RCC 7860 (cell line): ENCODE measurements at regions not wholly inside any gene's neighbourhood (a gene's known extent, or its start where the extent isn't known, plus 50 kb on each side); places are given as distances from the start of the nearest gene placed in this dataset.
"Not testable (repeated sequence)": the region's sequence is repeated elsewhere in the genome, so short reads cannot be mapped to it uniquely, and the experiment has no call there.

ENCODE experiments used
- DNase-seq: peaks from one replicate; pipeline ENCODE4 v3.0.0-alpha.2; 2015; ENCODE audit warnings: low spot score
- FAIRE-seq: peaks from 2 replicates; lab custom pipeline; 2012; peaks lifted over from hg19 to GRCh38; lab: Jason Lieb, UNC

DNA sequence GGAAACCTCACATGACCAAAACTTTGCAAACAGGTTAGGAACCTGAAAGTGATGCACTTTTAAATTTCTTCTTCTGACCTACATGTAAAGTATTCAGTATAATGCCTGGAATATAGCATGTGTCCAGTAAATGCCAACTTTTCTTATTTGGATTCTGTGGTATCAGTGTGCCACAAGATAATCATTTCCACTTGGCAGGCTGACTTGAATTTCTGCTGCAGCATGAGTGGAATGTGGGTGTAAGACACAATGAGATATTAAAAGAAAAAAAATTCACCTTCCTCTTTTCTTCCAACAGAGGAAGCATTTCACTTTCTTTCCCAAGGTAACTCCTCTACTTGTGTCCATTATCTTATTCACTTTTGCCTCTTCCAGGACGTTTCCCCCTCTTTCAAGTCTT, 141.9 kb upstream of the PRKD1 start:
- DNase-seq = no peak
- FAIRE-seq = no peak

DNA sequence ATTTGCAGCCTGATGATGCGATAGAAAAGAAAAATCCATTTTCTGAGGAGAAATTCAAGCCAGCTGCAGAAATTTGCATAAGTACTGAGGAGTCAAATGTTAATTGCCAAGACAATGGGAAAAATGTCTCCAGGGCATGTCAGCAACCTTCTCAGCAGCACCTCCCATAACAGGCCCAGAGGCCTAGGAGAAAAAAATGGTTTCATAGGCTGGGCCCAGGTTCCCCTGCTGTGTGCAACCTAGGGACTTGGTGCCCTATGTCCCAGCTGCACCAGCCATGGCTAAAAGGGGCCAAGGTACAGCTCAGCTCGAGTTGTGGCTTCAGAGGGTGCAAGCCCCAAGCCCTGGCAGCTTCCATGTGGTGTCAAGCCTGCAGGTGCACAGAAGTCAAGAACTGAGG, 144.8 kb upstream of the PRKD1 start:
- FAIRE-seq, DNase-seq: not testable (repeated sequence)

DNA sequence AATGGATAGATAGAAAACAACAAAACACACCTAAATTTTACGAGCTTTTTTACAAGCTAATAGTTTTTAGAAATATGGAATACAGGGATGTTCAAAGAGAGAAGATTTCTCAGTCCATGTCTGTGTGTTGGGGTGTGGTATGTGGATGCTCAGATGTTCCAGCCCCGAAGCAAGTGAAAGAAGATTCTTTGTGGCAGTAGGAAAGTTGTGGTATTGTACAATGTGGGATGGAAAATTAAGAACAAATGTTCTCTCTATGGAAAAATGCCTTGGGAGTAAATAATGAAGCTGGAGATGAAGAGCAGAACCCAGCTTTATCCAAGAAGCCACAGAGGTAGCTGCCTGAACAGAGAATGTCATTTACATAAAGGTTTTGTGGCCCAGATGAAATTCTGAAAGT, 150.3 kb upstream of the PRKD1 start:
- no peak for DNase-seq
- FAIRE-seq = no peak

DNA sequence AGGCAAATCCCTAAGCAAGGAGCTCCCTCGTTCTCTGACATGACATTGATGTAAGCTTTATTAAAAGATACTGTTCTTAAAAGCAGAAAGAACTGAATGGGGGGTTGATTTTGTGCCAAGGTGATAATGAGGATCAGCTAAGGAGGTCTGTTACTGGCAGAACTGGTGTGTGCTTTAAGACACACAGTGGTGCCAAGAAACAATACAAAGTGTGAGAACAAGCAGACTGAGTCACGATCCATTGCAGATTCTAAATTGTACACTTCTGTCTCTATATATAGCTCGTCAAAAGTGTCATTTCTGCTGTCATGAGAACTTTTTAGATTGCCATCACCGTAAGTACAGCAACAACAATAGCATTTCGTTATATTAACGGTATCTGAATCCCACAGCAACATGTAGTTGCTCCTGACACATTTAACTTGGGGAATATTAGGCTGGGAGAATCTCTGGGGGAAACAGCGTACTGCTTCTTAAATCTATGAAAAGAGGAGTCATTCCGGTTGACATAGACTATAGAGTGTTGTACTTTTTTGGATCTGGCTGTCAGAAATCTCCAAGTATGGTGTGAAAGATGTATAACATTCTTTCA, 151.3 kb upstream of the PRKD1 start:
- FAIRE-seq (no peak), DNase-seq (no peak)

DNA sequence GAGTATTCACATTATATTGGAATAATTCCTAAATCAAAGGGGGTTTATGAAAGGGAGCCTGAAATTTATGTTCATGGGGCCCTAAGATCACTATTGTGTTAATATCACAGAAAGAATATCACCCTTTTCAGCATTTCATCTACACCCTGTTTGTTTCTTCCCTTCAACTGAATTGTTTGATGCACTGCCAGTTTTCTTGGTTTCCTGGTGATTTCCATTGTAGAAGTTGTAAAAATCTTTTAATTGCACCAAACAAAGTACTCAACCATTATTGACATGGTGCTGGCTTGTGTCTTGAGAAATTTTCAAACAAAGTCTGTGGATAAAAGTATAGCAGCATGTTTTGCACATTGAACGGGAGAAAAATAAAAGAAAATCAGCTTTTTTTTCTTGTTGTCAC, 154.8 kb upstream of the PRKD1 start:
- DNase-seq (no peak), FAIRE-seq (no peak)

DNA sequence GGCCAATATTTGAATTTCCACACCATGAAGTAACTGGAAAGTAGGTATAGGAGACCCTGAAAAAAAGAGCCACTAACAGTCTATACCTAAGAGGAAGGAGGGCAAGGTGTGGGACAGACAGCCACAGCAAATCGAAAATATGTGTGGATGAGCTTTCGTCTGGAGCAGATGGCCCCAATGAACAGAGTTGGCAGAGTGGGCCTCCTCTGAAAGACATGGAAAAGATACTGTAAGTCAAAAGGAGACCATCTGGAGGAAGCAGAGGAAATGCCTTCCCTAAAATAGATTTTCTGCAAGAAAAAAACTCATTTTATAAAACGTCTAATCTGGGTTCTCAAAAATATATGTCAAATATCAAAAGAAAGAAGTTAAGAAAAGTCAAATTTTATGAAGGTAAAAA, 157.2 kb upstream of the PRKD1 start:
- DNase-seq (no peak), FAIRE-seq (no peak)

DNA sequence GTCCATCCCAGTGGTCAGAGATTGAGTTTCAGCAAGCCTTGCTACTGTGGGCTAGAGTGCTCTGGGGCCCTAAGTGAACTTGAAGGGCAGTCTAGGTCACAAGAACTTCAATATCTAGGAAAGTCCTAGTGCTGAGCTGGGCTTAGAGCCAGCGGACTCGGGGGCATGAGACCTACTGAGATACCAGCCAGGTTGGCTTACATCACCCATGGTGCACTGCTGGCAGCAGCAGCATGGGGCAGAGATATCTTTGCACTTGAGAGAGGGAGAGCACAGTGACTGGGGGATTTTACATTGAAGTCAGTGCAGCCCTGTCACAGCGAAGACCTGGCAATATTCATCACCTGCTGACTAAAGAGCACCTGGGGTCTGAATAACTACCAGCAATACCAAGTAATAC, 158.3 kb upstream of the PRKD1 start:
- DNase-seq = no peak

DNA sequence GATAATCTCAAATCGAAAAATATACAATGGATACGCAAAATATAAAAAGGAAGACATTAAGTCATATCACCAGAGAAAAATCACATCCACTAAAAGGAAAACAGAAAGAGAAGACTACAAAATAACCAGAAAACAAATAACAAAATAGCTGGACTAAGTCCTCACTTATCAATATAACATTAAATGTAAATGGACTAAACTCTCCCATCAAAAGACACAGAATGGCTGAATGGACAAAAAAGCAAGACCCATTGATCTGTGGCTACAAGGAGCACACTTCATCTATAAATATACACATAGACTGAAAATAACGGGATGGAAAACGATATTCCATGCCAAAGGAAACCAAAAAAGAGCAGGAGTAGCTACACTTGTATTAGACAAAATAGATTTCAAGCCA, 161.0 kb upstream of the PRKD1 start:
- no peak for DNase-seq
- FAIRE-seq = no peak

More for the DNA sequence above, 158.3 kb upstream of the PRKD1 start:
- FAIRE-seq = no peak

DNA sequence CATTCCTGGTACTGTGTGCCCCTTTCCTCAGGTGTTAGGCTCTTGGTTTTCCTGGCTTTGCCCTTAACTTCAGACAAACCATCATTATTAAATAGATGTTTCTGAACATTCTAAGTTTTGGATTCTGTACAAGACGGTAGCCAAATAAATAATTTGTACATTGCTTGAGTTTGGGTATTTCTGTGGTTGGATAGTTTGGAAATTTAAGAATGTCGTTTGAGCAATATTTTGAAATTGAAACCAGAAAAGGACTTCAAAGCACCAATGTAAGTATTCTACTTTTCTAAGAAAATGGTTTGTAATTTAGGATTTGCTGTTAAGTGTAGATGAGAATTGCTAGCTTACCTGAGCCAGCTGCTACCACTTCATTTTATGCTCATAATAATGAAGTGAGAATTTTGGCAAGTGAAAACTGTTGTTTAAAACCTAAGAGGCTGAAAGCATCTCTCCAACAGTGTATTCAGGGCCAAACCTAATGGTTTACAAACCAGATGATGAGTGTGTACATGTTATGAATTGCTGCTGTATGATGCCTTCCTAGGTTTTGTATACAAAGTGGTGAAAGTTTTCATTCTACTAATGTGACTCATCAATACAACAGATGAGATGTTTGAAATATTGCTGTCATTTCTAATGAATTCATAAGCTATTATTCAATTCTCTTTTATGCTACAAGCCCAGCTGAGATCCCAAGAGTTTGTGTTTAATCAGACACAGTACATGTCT, 181.5 kb upstream of the PRKD1 start:
- DNase-seq = no peak
- no peak for FAIRE-seq

DNA sequence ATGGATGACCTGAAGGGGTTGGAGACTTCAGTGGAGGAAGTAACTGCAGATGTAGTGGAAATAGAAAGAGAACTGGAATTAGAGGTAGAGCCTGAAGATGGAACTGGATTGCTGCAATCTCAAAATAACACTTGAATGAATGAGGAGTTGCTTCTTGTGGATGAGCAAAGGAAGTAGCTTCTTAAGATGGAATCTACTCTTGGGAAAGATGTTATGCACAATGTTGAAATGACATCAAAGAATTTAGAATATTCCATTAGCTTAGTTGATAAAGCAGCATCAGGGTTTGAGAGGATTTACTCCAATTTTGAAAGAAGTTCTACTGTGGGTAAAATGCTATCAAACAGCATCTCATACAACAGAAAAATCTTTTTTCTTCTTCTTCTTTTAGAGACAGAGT, 186.4 kb upstream of the PRKD1 start:
- FAIRE-seq = no peak
- DNase-seq = no peak

DNA sequence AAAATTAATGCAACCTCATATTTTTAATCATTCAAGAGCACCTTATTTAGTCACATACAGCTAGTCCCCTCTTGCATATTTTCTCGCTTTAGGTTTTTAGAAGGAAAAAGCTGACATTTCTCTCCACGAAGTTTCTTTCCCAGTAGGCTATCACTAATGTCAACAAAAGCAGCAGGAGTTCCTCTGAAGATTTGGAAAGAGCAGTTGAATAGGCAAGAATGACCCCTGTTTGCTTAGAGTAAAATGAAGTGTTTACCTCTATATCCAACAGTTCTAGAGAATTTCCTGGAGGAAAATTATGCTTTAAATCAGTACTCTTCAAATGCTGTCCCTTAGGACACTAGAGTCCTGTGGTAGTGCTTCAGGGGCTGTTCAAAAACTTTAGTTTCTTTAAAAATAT, 188.1 kb upstream of the PRKD1 start:
- DNase-seq (no peak), FAIRE-seq (no peak)

DNA sequence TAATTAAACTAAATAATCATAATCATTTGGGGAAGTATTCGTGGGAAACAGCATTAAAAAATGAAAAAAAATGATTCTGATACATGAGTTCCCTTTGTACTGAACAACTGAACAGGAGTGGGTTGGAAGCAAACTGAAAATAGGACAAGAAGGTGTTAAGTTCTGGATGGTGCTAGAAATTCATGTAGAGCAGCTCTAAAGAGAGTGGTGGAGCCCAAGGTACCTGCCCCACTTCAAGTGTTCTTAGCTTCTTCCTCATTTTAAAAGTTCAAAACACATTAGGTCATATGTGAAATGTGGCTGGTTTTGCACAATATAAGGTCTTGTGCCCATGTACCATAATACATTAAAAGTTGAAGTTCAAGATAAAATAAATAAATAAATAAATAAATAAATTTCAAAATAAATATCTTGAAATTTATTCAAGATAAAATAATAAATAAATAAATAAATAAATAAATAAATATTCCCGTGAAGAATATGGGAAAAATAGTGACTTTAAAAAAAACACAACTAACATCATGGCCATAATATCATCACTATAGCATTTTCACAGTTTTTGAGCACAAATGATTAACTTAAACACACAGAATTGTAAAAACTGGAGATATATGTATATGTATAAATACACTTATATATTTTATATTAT, 191.5 kb upstream of the PRKD1 start:
- DNase-seq (no peak), FAIRE-seq (no peak)

DNA sequence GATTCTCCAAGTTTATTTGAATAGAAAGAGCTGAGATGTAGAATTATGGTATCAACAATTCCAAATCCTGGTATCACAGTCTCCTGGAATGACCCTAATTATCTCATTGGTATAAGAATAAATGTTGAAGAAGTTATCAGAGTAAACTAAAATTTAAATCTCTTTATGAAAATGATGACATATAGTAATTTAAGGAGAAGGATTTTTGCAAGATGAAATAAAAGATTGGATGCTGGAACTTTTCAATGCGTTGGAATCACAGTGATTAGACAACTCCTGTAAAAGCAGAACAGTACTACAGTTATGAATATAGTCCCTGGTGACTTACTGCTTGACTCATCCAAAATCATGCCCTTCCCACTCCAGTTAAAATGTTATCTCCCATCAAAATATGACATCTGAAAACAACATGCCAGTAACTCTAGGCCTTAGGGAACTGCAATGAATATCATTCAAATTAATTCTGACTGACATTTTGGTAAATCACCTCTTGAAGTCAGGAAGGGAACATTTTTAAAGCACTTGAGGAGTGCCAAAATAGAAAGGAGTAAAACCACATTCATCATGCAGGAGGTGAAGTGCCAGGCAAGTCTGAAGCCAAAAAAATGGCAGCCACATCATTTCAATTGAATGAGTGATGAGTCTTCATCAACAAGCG, 197.8 kb upstream of the PRKD1 start:
- no peak for FAIRE-seq
- no peak for DNase-seq

DNA sequence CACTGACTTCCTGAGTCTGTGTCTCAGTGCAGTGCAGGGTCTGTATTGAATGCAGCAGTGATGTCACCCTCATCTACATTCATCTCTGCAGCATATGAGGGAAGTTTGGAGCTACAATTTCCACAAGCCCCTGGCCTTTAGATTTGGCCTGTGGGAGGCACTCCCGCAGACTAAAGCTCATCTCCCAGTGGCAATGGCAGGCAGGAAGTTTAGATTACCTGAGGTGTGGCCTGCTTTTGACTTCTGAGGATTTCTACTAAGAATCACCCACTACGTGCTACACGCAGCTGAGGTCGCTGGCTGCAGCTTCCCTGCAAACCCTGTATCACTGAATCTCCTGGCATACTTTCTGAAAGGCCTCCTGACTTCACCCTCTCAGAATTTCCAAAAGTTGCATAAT, 202.2 kb upstream of the PRKD1 start:
- FAIRE-seq (no peak), DNase-seq (no peak)

DNA sequence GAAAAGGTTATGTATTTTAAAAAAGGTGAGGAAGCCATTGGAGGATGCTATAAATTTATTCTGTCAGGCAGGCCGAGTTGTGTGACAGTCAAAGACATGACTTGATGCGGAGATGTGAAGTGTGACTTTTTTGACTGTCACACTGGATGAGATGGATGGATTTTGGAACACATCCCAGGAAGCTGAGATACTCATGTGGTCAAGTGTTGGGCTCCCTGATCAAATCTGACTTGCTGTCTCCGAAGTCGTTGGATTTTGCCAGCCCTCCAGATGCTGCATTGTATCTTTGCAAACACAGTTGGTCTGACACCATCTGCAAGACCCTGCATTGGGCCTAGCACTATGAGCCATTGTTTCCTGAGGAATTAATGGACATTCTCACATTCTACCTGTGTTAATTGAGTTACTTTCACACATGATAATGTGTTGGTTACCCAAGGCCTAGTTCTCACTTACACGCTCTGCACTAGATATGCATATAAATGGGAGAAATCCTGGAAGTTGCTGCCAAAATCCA, 204.0 kb upstream of the PRKD1 start:
- FAIRE-seq = no peak
- no peak for DNase-seq

DNA sequence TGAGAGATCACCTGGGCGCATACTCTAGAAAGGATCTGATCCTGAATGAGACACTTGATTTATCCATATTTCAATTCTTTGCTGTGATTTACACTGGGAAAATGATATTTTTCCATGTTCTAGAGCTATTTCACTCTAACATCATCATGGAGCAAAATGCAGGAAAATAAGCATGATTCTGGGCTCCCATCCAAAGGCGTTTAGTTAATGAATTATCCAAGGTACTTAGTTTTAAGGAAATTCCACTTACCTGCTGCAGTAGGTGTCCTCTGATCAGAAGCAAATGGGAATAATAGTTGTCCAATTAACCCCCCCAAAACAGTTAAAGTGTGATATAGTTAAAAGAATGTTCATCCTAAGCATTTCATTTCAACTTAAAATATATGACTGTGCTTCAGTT, 204.5 kb upstream of the PRKD1 start:
- DNase-seq = no peak

DNA sequence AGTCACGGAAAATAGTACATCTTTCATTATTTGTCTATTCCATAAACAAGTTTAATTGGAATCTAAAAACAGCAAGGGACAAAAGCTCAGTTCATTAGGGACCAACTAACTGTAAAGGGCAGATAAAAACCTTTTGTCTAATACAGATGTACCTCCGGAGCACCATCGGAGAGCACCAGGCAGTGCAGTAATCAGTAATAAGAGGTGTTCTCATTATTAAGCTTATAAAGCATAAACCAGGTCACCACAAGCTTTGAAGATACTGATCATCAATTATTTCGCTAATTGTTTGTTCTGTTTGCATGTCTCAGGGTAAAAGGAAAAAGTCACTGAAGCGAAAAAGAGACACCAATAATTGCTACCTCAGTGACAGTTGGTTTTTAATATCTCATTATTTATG, 207.3 kb upstream of the PRKD1 start:
- FAIRE-seq = no peak
- no peak for DNase-seq

More for the DNA sequence above, 204.5 kb upstream of the PRKD1 start:
- FAIRE-seq = no peak

DNA sequence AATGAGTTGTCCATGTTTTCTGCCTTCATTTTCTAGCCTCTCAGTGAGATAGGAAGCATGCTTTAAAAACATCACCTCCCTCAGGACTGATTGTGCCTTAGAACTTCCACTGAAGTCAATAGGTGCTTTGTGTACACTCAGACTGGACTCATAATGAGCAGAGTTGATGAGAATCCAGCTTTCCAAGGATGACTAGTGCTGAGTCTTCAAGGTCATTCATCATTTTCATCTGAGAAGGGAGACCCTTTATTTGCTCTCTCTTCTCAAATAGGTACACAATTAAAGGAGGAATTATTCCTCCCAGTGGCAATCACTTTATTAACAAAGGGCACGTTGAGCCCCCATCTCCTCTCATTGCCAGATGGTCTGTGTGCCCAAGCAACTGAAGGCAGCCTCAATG, 210.9 kb upstream of the PRKD1 start:
- no peak for FAIRE-seq
- DNase-seq = no peak

DNA sequence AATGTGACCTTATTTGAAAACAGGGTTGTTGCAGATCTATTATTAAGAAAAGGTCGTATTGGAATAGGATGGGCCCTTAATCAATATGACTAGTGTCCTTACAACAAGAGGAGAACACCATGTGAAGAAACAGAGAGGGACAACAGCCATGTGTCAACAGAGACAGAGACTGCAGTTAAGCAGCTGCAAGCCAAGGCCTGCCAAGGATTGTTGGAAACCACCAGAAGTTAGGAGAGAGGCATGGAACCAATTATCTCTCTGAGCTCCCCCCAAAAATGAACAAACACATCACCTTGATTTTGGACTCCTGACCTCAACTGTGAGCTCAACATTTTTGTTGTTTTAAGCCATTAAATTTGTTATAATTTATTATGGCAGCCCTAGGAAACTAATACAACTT, 214.6 kb upstream of the PRKD1 start:
- DNase-seq (no peak), FAIRE-seq (no peak)

DNA sequence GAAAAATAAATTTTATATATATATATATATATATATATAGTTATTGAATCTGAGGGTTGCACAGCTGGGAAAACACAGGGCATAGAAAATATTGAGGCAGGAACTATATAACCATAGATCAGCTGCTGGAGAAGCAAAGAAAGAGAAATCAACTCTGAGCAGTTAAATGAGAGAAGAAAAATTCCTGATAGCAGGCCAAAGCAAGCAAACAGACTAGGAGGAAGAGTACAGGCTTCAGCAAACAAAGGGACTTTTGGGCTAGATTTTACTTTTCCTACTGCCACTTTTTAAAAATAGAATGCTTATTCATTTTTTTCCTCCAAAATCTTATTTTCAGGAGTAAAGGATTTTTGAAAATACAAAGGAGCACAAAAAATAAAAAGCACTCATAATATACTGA, 216.0 kb upstream of the PRKD1 start:
- FAIRE-seq = no peak
- no peak for DNase-seq

DNA sequence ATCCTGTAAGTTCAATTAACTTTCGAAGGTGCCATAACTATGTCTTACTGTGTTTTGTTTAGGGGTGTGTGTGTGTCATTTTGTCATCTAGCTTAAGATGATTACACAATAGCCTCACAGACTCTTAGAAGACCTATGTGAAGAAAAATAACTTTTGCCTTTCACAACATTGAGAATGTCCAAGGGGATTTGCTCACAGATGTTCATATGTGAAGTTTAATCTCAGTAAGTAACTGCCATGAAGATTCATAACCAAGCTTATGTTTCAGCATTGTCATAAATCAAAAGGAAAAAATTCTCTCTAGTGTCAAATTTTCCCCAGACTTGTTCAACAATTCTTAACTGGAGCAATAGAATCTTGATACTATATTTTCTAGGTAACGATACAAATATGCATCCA, 226.1 kb upstream of the PRKD1 start:
- DNase-seq (no peak), FAIRE-seq (no peak)

DNA sequence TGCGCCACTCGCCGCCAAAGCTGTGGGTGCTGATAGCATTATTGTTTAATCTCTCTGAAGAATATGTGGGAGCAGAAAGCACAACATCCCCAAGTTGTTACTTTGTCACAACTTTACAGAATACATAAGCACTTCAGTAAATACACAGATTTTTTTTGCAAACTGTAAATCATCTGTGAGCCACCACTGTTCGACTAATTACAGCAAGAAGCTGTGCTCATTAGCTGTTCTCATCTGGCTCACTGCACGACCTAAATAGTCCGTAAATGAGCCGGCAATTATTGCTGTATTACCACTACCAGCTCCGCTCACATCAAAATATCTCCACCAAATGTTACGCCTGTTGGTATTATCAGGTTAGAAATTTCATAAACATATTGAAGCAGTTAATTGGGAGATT, 228.9 kb upstream of the PRKD1 start:
- FAIRE-seq (no peak), DNase-seq (no peak)
